GM23338 (cell line): ENCODE measurements at regions not wholly inside any gene's neighbourhood (a gene's known extent, or its start where the extent isn't known, plus 50 kb on each side); places are given as distances from the start of the nearest gene placed in this dataset.

Experiments used
- CREB1 ChIP-seq: fragments of 250-450 bp; sonication (Bioruptor Pico); IDR thresholded peaks from 2 replicates; pipeline ENCODE4 v1.5.0; 2020; ENCODE audit warnings: low read depth, mild to moderate bottlenecking, moderate library complexity
- CTCF ChIP-seq, 2 experiments: fragments of 200-600 bp in 1 of 2; sonication (generic) in 1 of 2; conservative IDR thresholded peaks; 2 replicates each; pipeline versions ENCODE4 v1.5.1 to v1.6.1; 2016 to 2017; ENCODE audit warnings: antibody characterized with exemption in 2 of 2, low read depth in 2 of 2, mild to moderate bottlenecking in 2 of 2, moderate library complexity in 1 of 2
- ETS1 ChIP-seq: IDR thresholded peaks from 2 replicates; pipeline ENCODE4 v1.6.1; 2016; ENCODE audit warnings: antibody characterized with exemption
- EZH2 ChIP-seq: fragments of 200-600 bp; sonication (generic); IDR thresholded peaks from one replicate; pipeline ENCODE4 v1.8.0; 2017; ENCODE audit warnings: antibody characterized with exemption, mild to moderate bottlenecking, low read depth; ENCODE audit not compliant: unreplicated experiment
- EZH2phosphoT487 ChIP-seq: fragments of 200-600 bp; sonication (generic); IDR thresholded peaks from one replicate; pipeline ENCODE4 v1.8.1; 2018; ENCODE audit warnings: antibody characterized with exemption; ENCODE audit not compliant: unreplicated experiment
- NANOG ChIP-seq: IDR thresholded peaks from 2 replicates; pipeline ENCODE4 v1.6.1; 2016; ENCODE audit warnings: antibody characterized with exemption, borderline replicate concordance
- STAT1 ChIP-seq: IDR thresholded peaks from one replicate; pipeline ENCODE4 v1.6.1; 2016; ENCODE audit warnings: antibody characterized with exemption; ENCODE audit not compliant: unreplicated experiment
- ZNF114 ChIP-seq: fragments of 250-450 bp; sonication (Bioruptor Pico); IDR thresholded peaks from 2 replicates; pipeline ENCODE4 v1.5.0; 2020; ENCODE audit warnings: mild to moderate bottlenecking, moderate library complexity
- ZNF331 ChIP-seq: fragments of 250-450 bp; sonication (Bioruptor Pico); IDR thresholded peaks from 2 replicates; pipeline ENCODE4 v1.5.0; 2020; ENCODE audit warnings: low read depth, mild to moderate bottlenecking, moderate library complexity
- ZNF462 ChIP-seq: fragments of 250-450 bp; sonication (Bioruptor Pico); IDR thresholded peaks from 2 replicates; pipeline ENCODE4 v1.5.0; 2020; ENCODE audit warnings: mild to moderate bottlenecking, moderate library complexity

GRCh38 chrX:120753413-120754251 lies 122.0 kb downstream of the CT47B1 start (continued):
- no peak for TF ChIP-seq ZNF462 (CRISPR knock-in tag)
- TF ChIP-seq CREB1 (CRISPR knock-in tag), result no peak
- no peak for TF ChIP-seq NANOG
- no peak for TF ChIP-seq STAT1
- TF ChIP-seq EZH2phosphoT487, result no peak
- TF ChIP-seq ZNF114 (CRISPR knock-in tag), result no peak
- no peak for TF ChIP-seq ZNF331 (CRISPR knock-in tag)
- no peak for TF ChIP-seq ETS1
- no peak for TF ChIP-seq EZH2
- TF ChIP-seq CTCF (conservative IDR thresholded peaks at IDR 0.05; ENCODE audit: low read depth in 2 of 2), result no peak
